Aorta (tissue), 5 donors: ENCODE measurements at regions not wholly inside any gene's neighbourhood (a gene's known extent, or its start where the extent isn't known, plus 50 kb on each side); places are given as distances from the start of the nearest gene placed in this dataset.
"Not testable (repeated sequence)": the region's sequence is repeated elsewhere in the genome, so short reads cannot be mapped to it uniquely, and the experiment has no call there.

ENCODE experiments used
- ATAC-seq: fragments of 200-7000 bp; cut with Tn5 transposase; one replicate; pipeline ENCODE4 v1.9.1; 2022; ENCODE audit warnings: moderate library complexity; ENCODE audit not compliant: low FRiP score
- DNase-seq, 2 donors: peaks; one replicate each; pipeline ENCODE4 v3.0.0-alpha.2; 2020
- H3K27ac ChIP-seq, 2 donors: one replicate each; pipeline ENCODE4 v1.5.1; 2013; ENCODE audit warnings: low read length in 2 of 2, mild to moderate bottlenecking in 2 of 2, moderate library complexity in 2 of 2, control low read depth in 1 of 2, inconsistent platforms in 1 of 2, low read depth in 1 of 2
- H3K27me3 ChIP-seq, 2 donors: one replicate each; pipeline ENCODE4 v1.6.1; 2013; ENCODE audit warnings: control low read depth in 1 of 2, low read length in 1 of 2, mild to moderate bottlenecking in 1 of 2, moderate library complexity in 1 of 2; ENCODE audit not compliant: insufficient read depth in 2 of 2, control insufficient read depth in 1 of 2
- H3K36me3 ChIP-seq, 2 donors: one replicate each; pipeline ENCODE4 v1.6.1; 2013; ENCODE audit warnings: control low read depth in 1 of 2, low read length in 1 of 2, mild to moderate bottlenecking in 1 of 2; ENCODE audit not compliant: insufficient read depth in 2 of 2, control insufficient read depth in 1 of 2
- H3K4me1 ChIP-seq, 2 donors: one replicate each; pipeline ENCODE4 v1.6.1; 2013; ENCODE audit warnings: low read length in 2 of 2, control low read depth in 1 of 2, mild to moderate bottlenecking in 1 of 2, moderate library complexity in 1 of 2; ENCODE audit not compliant: insufficient read depth in 2 of 2, control insufficient read depth in 1 of 2
- H3K4me3 ChIP-seq, 2 donors: one replicate each; pipeline ENCODE4 v1.5.1; 2013; ENCODE audit warnings: low read length in 2 of 2, control low read depth in 1 of 2, mild to moderate bottlenecking in 1 of 2
- H3K9me3 ChIP-seq: one replicate; pipeline ENCODE4 v1.6.1; 2013; ENCODE audit warnings: mild to moderate bottlenecking, low read length; ENCODE audit not compliant: control insufficient read depth
- WGBS, 2 donors: extraction: QIAGEN DNeasy Blood & Tissue Kit; methylation state at CpG; one replicate each; pipeline ENCODE4 v1.1.7; 2013; 5-methylcytosine and 5-hydroxymethylcytosine counted together
- intact Hi-C, 2 donors: fragments of 100-400 bp; cut with DNase I; formaldehyde crosslinking; loops; one replicate each; pipeline versions ENCODE4 v1.14.2 to v1.15.0; 2022
- donor health status: healthy with polysubstance abuse.
- donor health status: Bipolar disorder and iron deficiency.
- donor health status: DM: no; HTN: no; CAD: no.
- donor health status: DM: no; HTN: no; CAD: no.
- donor health status: DM: yes; HTN: yes; CAD: no.

GRCh38 chr7:37578350-37578749 is 105.2 kb upstream of the GPR141 start:
- Histone ChIP-seq H3K9me3 (peaks cover 1% of the 10 kb centered on the region), H3K4me3 (no peak overlapping the region), H3K36me3 (no peaks in the 10 kb centered on the region), H3K27ac (no peak overlapping the region), H3K27me3 (peaks cover 0 to 2% of the 10 kb centered on the region in 2 donors), H3K4me1 (no peaks in the 10 kb centered on the region)
- ATAC-seq (no peak), DNase-seq (no peak)
- 71 to 90% methylated on average over 1 of the region's 1 CpG for WGBS, 2 donors
- intact Hi-C loops = no loop called here

DNA sequence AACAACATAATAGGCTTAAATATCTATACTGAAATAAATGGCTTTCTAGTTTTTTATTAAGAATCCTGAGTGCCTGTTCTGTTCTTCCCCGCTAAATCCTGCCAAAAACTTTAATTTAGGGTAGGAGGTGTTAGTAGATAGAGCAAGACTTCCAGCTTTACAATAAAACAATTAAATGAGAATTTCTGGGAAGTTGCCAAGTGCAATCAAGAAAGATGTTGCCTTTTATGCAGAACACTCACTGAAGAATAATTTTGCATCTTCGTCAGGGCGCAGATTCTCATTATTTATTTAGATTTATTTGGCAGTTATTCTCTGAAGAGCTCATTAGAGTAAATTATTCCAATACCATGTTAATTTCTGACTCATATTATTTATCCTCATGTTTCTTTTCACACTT is 103.2 kb upstream of the GPR141 start:
- no peak overlapping the region for H3K4me3 ChIP-seq
- DNase-seq = no peak
- 97% methylated on average over 3 of the region's 3 CpGs for WGBS, 2 donors
- intact Hi-C loops = no loop called here
- H3K27me3 ChIP-seq = peaks cover 0 to 1% of the 10 kb centered on the region in 2 donors
- H3K9me3 ChIP-seq = no peaks in the 10 kb centered on the region
- H3K36me3 ChIP-seq = no peaks in the 10 kb centered on the region
- ATAC-seq = no peak
- no peaks in the 10 kb centered on the region for H3K4me1 ChIP-seq
- no peak overlapping the region for H3K27ac ChIP-seq

- H3K4me3 ChIP-seq, H3K27ac ChIP-seq, H3K9me3 ChIP-seq, H3K27me3 ChIP-seq, H3K4me1 ChIP-seq, DNase-seq, intact Hi-C loops, H3K36me3 ChIP-seq, ATAC-seq: not testable (repeated sequence)
- WGBS, 2 donors = 93% methylated on average over 4 of the region's 4 CpGs
Measured at GRCh38 chr7:37584651-37585463, 98.7 kb upstream of the GPR141 start.

- no peaks in the 10 kb centered on the region for H3K36me3 ChIP-seq
- 73 to 76% methylated on average over 4 of the region's 4 CpGs for WGBS, 2 donors
- H3K27ac ChIP-seq = no peak overlapping the region
- H3K27me3 ChIP-seq = no peaks in the 10 kb centered on the region
- DNase-seq (no peak), ATAC-seq (no peak)
- H3K9me3 ChIP-seq = no peaks in the 10 kb centered on the region
- H3K4me1 ChIP-seq = no peaks in the 10 kb centered on the region
- intact Hi-C loops = no loop called here
- H3K4me3 ChIP-seq = no peak overlapping the region
Measured at GRCh38 chr7:37590824-37591223, 92.7 kb upstream of the GPR141 start.

DNA sequence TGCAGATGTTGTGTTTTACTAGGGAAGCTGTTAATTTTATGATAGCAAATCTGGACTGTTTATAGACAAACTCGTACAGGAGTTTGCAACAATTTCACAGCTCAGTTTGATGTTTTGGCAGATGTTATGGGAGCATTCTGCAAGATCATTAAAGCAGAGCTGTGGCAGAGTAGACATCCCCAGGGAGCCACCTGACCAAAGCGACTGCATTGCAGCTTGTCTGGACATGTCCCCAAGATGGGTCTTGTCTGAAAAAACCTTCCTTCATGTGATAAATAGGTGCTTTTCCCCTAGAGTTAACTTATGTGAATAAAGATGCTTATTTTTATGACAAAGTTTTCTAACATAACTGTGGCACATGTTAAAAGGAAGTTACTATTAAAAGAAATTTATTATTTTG is 91.2 kb upstream of the GPR141 start:
- no peaks in the 10 kb centered on the region for H3K9me3 ChIP-seq
- DNase-seq (no peak), ATAC-seq (no peak)
- no peaks in the 10 kb centered on the region for H3K27me3 ChIP-seq
- no peaks in the 10 kb centered on the region for H3K36me3 ChIP-seq
- H3K4me3 ChIP-seq = no peak overlapping the region
- H3K4me1 ChIP-seq = no peaks in the 10 kb centered on the region
- WGBS, 2 donors = 81 to 82% methylated on average over 2 of the region's 2 CpGs
- no peak overlapping the region for H3K27ac ChIP-seq
- intact Hi-C loops = no loop called here

DNA sequence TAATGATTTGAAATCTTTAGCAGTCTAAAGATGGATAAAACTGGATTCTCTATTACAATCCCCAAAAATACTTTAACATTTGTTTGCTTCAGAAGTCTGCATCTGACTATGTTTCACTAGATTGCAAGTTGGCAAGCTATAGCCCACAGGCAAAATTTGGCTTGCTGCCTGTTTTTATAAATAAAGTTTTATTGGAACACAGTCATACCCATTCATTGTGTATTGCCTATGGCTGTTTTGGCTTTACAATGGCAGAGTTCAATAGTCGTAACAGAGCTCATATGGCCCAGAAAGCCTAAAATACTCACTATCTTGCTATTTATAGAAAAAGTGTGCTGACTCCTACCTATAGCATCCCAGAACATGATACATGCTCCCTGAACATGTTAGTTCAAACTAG is 89.0 kb upstream of the GPR141 start:
- Histone ChIP-seq H3K4me1 (no peaks in the 10 kb centered on the region), H3K9me3 (no peaks in the 10 kb centered on the region), H3K4me3 (no peak overlapping the region), H3K27ac (no peak overlapping the region), H3K27me3 (no peaks in the 10 kb centered on the region), H3K36me3 (no peaks in the 10 kb centered on the region)
- WGBS, 2 donors = 97 to 98% methylated on average over 1 of the region's 1 CpG
- ATAC-seq (no peak), DNase-seq (no peak)
- intact Hi-C loops = no loop called here

GRCh38 chr7:37598824-37599223 is 84.7 kb upstream of the GPR141 start:
- 36 to 40% methylated on average over 2 of the region's 2 CpGs for whole genome bisulfite sequencing, 2 donors
- no peaks in the 10 kb centered on the region for H3K4me1 ChIP-seq
- intact Hi-C loops = no loop called here
- DNase-seq = no peak
- H3K9me3 ChIP-seq = peaks cover 2% of the 10 kb centered on the region
- no peaks in the 10 kb centered on the region for H3K27me3 ChIP-seq
- H3K4me3 ChIP-seq = no peak overlapping the region
- no peak overlapping the region for H3K27ac ChIP-seq
- no peaks in the 10 kb centered on the region for H3K36me3 ChIP-seq
- no peak for ATAC-seq

GRCh38 chr7:37601321-37601720 is 82.2 kb upstream of the GPR141 start:
- Histone ChIP-seq H3K27ac (no peak overlapping the region), H3K27me3 (no peaks in the 10 kb centered on the region), H3K36me3 (no peaks in the 10 kb centered on the region), H3K4me1 (no peaks in the 10 kb centered on the region), H3K9me3 (peaks cover 2% of the 10 kb centered on the region), H3K4me3 (no peak overlapping the region)
- DNase-seq (no peak), ATAC-seq (no peak)
- WGBS, 2 donors = 67 to 71% methylated on average over 6 of the region's 6 CpGs
- intact Hi-C loops = no loop called here

GRCh38 chr7:37604078-37604477 is 79.5 kb upstream of the GPR141 start:
- no peak overlapping the region for H3K4me3 ChIP-seq
- DNase-seq (no peak), ATAC-seq (no peak)
- no peak overlapping the region for H3K27ac ChIP-seq
- no peaks in the 10 kb centered on the region for H3K36me3 ChIP-seq
- intact Hi-C loops = no loop called here
- H3K9me3 ChIP-seq = peaks cover 2% of the 10 kb centered on the region
- no peaks in the 10 kb centered on the region for H3K27me3 ChIP-seq
- WGBS, 2 donors = 37 to 45% methylated on average over 1 of the region's 1 CpG
- no peaks in the 10 kb centered on the region for H3K4me1 ChIP-seq
